Medulla oblongata (tissue), 1 donor: ENCODE measurements at regions not wholly inside any gene's neighbourhood (a gene's known extent, or its start where the extent isn't known, plus 50 kb on each side); places are given as distances from the start of the nearest gene placed in this dataset.

ENCODE experiments used
- DNase-seq: peaks from one replicate; pipeline ENCODE4 v3.0.0-alpha.2; 2015; ENCODE audit errors: extremely low spot score

- DNase-seq = no peak
Measured at GRCh38 chr17:72301887-72302286, 181.1 kb downstream of the SOX9 start.

DNA sequence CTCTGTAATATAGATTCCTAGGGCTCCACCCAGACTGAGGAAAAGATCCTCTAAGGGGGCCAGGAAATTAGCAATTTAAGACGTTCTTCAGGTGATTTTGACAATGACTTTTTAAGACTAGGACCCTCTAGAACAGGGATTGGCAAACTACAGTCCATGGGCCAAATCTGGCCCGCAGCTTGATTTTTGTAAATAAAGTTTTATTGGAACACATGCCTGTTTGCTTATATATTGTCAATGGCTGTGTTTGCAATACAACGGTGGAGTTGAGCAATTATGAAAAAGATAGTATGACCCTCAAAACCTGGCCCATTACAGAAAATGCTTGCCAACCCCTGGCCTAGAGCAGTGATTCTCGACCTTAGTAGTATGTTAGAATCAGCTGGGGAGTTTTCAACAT is 181.9 kb downstream of the SOX9 start:
- DNase-seq = no peak

DNA sequence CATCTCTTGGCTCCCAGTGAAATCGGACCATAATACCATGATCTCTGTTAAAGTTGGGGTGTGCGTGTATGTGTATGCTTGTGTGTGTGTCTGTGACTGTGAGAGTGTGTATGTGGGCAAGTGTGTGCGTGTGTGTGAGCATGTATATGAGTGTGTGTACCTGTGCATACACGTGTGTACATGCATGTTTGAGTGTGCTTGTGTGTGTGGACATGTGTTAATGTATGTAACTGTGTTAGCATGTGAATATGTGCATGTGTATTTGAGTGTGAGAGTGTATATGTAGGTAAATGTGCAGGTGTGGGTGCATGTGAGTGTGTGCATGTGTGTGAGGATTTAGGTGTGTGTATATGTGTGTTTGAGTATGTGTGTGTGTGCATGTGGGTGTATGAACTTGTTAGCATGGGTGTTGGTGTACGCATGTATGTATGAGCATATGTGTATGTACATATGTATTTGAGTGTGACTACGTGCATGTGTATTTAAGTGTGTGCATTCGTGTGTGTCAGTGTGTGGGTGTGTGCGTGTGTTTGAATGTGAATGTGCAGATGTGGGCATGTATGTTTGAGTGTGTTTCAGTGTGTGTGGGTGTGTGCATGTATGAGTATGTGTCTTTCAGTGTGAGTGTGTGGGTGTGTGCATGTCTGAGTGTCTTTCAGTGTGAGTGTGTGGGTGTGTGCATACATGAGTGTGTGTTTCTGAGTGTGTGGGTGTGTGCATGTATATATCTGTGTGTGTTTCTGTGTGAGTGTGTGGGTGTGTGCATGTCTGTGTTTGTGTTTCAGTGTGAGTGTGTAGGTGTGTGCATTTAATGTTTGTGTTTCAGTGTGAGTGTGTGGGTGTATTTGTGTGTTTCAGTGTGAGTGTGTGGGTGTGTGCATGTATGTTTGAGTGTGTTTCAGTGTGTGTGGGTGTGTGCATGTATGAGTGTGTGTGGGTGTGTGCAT is 183.2 kb downstream of the SOX9 start:
- DNase-seq = no peak

DNA sequence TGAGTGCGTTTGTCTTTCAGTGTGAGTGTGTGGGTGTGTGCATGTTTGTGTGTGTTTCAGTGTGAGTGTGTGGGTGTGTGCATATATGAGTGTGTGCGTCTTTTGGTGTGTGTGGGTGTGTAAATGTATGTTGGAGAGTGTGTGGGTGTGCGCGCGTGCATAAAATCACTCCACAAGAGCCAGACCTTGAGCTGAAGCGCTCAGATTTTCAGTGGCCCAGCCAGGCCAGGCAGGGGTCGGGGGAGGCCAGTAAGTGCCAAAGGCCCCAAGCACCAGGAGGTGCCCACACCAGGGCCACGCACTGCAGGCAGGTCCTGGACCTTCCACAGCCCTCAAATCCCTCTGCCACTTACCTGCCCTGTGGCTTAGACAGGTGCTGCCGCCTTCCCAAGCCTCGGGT is 184.0 kb downstream of the SOX9 start:
- no peak for DNase-seq

GRCh38 chr17:72305472-72305871 is 184.7 kb downstream of the SOX9 start:
- no peak for DNase-seq

GRCh38 chr17:72306037-72306436 is 185.2 kb downstream of the SOX9 start:
- DNase-seq = no peak

- no peak for DNase-seq
Measured at GRCh38 chr17:72307836-72308235, 187.0 kb downstream of the SOX9 start.

DNA sequence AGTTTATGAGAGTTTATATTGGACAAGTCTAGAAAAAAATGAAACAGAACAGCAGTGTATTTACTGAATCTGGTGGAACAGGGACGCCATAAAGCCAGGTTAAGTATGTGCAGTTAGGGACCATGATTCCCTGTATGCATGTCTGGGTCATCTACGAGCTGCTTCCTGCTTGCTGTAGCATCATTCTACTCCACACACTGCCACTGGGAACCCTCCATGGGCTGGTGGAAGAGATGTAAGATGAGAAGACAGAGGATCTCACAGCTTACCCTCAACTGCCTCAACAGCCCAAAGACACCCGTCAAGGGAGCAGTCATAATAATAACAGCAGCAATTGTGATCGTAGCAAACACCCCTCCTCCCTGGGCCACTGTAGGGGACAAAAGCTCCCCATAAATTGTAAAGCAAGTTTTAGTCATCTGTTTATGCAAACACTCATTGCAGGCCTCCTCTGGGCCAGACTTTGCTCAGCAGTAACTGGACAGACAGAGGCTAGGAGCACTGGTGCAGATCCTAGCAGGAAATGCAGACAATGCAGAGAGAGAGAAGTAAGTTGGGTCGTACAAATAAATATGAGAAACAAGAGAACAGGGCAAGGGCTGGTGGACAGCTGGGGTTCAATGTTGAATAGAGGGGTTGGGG is 188.0 kb downstream of the SOX9 start:
- no peak for DNase-seq

DNA sequence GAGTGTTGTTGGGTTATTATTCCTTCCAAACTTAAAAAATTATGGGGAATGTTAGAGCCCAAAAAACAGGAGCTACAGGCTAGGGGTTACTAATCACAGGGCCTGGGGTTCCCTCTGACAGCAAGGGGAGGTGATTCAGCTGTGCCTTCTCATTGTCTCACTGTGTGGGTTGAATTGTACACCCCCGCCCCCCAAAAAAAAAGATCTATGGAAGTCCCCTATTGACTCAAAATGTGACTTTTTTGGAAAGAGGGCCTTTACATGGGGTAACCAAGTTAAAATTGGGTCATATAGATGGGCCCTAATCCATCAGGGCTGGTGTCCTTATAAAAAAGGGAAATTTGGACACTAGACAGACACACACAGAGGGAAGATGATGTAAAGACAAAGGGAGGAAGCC is 190.2 kb downstream of the SOX9 start:
- no peak for DNase-seq

DNA sequence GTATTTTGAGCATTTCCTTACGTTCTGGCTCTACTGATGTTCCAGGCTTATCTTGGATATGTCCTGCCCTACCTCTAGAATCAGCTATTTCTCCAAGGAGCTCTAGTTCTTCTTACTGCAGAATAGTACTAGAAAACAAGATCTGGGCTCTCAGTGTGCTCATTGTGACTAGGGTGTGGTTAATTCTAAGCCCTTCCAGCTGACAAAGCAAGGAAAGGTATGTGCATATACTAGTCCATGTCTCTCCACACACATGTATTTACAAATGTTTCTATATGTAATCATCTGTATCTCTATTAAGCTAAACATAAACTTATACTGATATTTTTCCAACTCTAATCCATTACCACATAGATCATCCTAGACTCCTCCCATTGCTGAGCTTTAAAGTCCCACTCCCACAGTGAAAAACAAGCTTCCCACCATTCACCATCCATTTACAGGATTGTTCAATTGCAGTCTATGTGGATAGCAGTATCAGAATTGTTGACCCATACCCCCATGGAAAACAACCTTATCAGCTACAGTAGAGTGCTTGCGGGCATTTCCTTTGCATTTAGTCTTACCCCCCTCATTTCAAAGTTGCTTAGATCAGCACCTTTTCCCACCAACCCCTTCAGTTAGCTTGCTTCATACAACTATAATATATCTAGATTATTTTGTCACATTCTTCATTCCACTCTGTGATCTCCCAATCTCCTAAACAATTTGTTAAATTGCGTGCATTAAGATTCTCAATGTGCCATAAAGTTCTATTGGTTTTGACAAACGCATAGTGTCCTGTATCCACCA is 194.5 kb downstream of the SOX9 start:
- no peak for DNase-seq

- no peak for DNase-seq
Measured at GRCh38 chr17:72318131-72318530, 197.3 kb downstream of the SOX9 start.

DNA sequence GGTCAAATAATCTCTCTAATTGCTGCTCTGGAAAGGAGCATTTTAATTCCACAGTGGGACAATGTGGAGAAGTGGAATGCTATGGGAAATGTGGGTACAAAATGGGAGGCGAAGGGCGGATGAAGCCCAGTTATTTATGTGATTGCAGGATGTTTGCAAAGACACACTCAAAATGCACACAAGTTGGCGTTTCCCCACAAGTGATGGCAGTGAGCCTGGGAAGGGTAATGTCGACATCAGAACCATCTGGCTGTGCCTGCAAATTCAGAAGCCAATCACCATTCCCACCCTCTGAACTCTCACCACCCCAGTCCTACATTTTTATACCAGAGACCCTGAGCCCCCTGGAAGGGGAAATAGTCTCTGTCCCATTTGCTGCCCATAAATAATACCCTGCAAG is 201.1 kb downstream of the SOX9 start:
- no peak for DNase-seq

DNA sequence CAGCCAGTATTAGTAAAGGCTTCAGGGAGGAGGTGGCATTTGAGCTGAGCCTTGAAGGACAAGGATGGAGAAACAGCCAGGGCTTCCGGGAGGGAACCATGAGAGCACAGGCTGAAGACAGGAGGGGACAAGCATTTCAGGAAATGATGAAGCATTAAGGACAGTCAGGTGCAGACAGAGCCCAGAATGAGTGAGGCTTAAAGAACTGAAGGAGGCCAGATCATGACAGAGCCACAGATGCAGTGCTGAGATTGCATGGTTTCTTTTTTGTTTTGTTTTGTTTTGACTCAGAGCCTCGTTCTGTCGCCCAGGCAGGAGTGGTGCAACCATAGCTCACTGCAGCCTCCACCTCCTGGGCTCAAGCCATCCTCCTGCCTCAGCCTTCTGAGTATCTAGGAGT is 211.5 kb downstream of the SOX9 start:
- DNase-seq = no peak

DNA sequence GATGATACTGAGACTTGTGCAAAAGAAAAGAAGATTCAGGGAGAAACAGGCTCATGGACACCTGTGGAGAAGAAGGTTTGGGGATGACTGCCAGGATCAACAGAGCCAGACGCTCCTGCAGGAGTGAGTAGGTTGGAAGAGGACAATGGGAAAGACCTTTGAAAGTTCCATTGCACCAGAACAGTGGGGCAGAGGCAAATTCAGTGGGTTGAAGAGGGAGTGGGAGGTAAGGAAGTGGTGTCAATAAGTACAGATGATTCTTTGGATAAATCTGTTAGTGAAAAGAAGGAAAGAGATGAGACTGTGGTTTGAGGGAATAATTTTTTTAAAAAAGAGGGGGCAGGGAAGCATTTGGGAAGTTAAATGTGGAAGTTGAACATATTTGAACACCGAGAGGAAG is 212.8 kb downstream of the SOX9 start:
- DNase-seq = no peak

- DNase-seq = no peak
Measured at GRCh38 chr17:72334205-72334604, 213.4 kb downstream of the SOX9 start.

- DNase-seq = peak; percentile 66
Measured at GRCh38 chr17:72336026-72336803, 215.4 kb downstream of the SOX9 start.

GRCh38 chr17:72336804-72337070 is 215.9 kb downstream of the SOX9 start:
- DNase-seq = no peak

- DNase-seq = no peak
Measured at GRCh38 chr17:72338304-72338703, 217.5 kb downstream of the SOX9 start.

DNA sequence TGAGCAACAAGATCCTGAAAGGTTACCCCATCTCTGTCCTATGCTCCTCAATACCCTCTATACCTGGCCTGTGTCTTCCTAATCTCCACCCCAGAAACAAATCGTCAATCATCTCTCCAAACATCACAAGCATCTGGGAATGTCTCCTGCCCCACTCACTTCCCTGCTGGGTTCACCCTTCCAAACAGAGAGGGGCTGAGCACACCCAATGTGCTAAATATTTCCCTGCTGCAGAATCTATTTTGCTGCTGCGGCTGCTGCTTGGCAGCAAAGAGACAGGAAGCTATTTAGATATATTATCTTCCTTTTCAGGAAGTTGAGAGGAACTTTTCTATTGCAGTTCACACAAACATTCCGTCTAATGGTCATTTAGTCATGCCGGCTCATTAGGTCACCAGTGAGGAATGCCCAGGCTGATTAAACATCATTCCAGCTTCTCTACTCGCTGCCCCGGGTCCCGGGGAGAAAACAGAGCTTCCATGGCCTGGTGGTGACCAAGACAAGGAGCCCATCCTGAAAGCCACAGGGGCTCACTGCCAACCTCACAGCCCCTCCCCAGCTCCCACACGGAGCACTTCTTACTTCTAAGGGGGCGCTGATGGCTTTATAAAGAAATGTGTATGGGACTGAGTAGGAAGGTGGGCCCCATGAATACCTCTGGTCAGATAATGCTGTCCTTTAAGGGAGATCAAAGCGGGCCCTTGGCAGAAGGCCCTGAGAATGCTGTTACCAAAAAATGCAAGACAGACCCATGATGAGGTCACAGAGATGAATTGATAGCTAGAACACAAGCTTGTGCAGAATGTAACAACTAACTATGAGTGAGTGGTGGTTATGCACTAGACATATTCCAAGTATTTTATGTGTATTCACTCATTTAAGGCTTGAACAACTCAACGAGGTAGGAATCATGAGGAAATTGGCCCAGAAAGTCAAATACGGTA is 218.3 kb downstream of the SOX9 start:
- no peak for DNase-seq

DNA sequence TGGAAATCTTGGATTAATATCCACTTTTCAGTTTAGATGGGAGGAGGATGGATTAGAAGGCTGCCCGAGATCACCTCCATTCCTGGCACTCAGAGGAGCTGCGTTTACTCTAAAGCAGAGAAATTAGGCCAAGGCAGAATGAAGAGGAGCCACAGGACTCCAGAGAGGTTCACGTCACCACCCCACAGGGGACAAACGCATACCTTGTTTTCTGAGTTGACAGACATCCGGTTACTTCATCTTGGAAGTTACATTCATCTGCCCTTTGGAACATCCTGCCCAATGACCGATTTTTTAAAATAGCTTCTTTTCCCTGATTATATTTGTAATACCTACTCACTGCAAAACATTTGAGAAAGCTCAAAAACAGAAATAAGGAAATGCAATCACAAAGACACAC is 220.0 kb downstream of the SOX9 start:
- DNase-seq = no peak

DNA sequence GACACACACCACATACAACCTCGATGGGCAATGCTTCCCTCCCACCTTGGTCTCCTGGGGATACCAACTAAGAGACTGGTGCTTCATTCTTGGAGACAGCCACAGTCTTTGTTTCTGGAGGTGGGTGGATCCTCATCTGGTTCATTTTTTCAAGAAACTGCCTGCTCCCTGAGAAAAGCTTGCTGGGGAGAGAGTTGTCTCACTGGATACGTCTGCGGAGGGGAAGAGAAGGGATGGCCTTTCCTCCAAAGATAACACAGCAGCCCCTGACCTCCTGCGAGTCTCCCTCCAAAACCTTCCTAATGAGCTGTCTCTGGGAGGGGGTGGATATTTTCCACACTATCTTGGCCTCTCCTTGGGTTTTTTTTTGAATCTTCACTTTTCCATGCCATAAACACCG is 221.2 kb downstream of the SOX9 start:
- no peak for DNase-seq
